HG03064 (cell line): ENCODE measurements at regions not wholly inside any gene's neighbourhood (a gene's known extent, or its start where the extent isn't known, plus 50 kb on each side); places are given as distances from the start of the nearest gene placed in this dataset.
A peak's percentile ranks its signal among the peaks of the same experiment; 100 is the strongest.

ENCODE experiments used
- ATAC-seq: cut with Tn5 transposase; IDR thresholded peaks from one replicate; pipeline ENCODE4 v1.9.1; 2021; ENCODE audit warnings: low read depth; ENCODE audit not compliant: unreplicated experiment

GRCh38 chr1:240005997-240006650 lies 85.6 kb upstream of the FMN2 start:
- ATAC-seq, result no peak

GRCh38 chr1:240008298-240008697 lies 83.4 kb upstream of the FMN2 start:
- no peak for ATAC-seq

GRCh38 chr1:240014051-240014450 lies 77.6 kb upstream of the FMN2 start:
- ATAC-seq, result no peak

GRCh38 chr1:240018617-240019016 lies 73.1 kb upstream of the FMN2 start:
- ATAC-seq, result no peak

- no peak for ATAC-seq
Measured at GRCh38 chr1:240019524-240019923, 72.2 kb upstream of the FMN2 start.

GRCh38 chr1:240020871-240021270 lies 70.8 kb upstream of the FMN2 start:
- ATAC-seq, result no peak

GRCh38 chr1:240021709-240022108 lies 70.0 kb upstream of the FMN2 start:
- no peak for ATAC-seq

GRCh38 chr1:240027059-240027462 lies 64.6 kb upstream of the FMN2 start:
- ATAC-seq, result peak; percentile 79

GRCh38 chr1:240029418-240029817 lies 62.3 kb upstream of the FMN2 start:
- ATAC-seq, result no peak

- no peak for ATAC-seq
Measured at GRCh38 chr1:240030236-240030635, 61.4 kb upstream of the FMN2 start.

GRCh38 chr1:240031009-240031408 lies 60.7 kb upstream of the FMN2 start:
- no peak for ATAC-seq

- ATAC-seq, result no peak
Measured at GRCh38 chr1:240031414-240031813, 60.3 kb upstream of the FMN2 start.

- ATAC-seq, result no peak
Measured at GRCh38 chr1:240033406-240033805, 58.3 kb upstream of the FMN2 start.

- ATAC-seq, result no peak
Measured at GRCh38 chr1:240036526-240036925, 55.2 kb upstream of the FMN2 start.
